ENCODE measurements at regions not wholly inside any gene's neighbourhood (a gene's known extent, or its start where the extent isn't known, plus 50 kb on each side); places are given as distances from the start of the nearest gene placed in this dataset.

- ChIA-PET CTCF (ENCODE audit: unreplicated experiment) (no interaction called here), POLR2A (no interaction called here)
- H4K20me1 ChIP-seq (ENCODE audit: insufficient read depth, low read length): no peaks in the 10 kb centered on the region
- H2AFZ ChIP-seq (ENCODE audit: low read length): no peak overlapping the region
- H3K9me2 ChIP-seq (ENCODE audit: insufficient read depth, low read length): no peaks in the 10 kb centered on the region
- H3K27ac ChIP-seq (ENCODE audit: low read depth, low read length, poor library complexity, severe bottlenecking): no peak overlapping the region
- BruUV-seq (replicated peaks): no TSS peak
- no peak for DNase-seq (ENCODE audit: low spot score)
- H3K79me2 ChIP-seq (ENCODE audit: insufficient read depth, low read depth, low read length): no peaks in the 10 kb centered on the region
- no peaks in the 10 kb centered on the region for H3K36me3 ChIP-seq (ENCODE audit: insufficient read depth, low read length)
- H3K9me3 ChIP-seq (ENCODE audit: low read length): no peaks in the 10 kb centered on the region
- no peak overlapping the region for H3K4me3 ChIP-seq (ENCODE audit: low read depth, low read length, poor library complexity, severe bottlenecking)
- no peak overlapping the region for H3K4me2 ChIP-seq (ENCODE audit: low read length)
- TF ChIP-seq CTCF (conservative IDR thresholded peaks at IDR 0.05; ENCODE audit: low read length) (no peak), EZH2phosphoT487 (IDR thresholded peaks at IDR 0.05; ENCODE audit: borderline replicate concordance, low read depth, low read length) (no peak)
- no peaks in the 10 kb centered on the region for H3K4me1 ChIP-seq (ENCODE audit: insufficient read depth, low read length, poor library complexity, severe bottlenecking)
- intact Hi-C loops (cut with micrococcal nuclease; ENCODE audit: unreplicated experiment): no loop called here
These were observed 275.8 kb upstream of the CLNK start for GRCh38 chr4:10960389-10960788.

GRCh38 chr4:10959586-10959985 lies 275.0 kb upstream of the CLNK start:
- no peak for DNase-seq (ENCODE audit: low spot score)
- no peak overlapping the region for H3K4me3 ChIP-seq (ENCODE audit: low read depth, low read length, poor library complexity, severe bottlenecking)
- no peaks in the 10 kb centered on the region for H3K9me3 ChIP-seq (ENCODE audit: low read length)
- no peaks in the 10 kb centered on the region for H3K4me1 ChIP-seq (ENCODE audit: insufficient read depth, low read length, poor library complexity, severe bottlenecking)
- CTCF ChIA-PET (ENCODE audit: unreplicated experiment): no interaction called here
- BruUV-seq (replicated peaks): no TSS peak
- no peaks in the 10 kb centered on the region for H3K36me3 ChIP-seq (ENCODE audit: insufficient read depth, low read length)
- H3K4me2 ChIP-seq (ENCODE audit: low read length): no peak overlapping the region
- no peaks in the 10 kb centered on the region for H3K9me2 ChIP-seq (ENCODE audit: insufficient read depth, low read length)
- POLR2A ChIA-PET: interaction anchor here (1.7 kb wide), 1 partner anchor 9 kb away, joined by 5 read pairs; no protein-coding TSS in a partner anchor
- no peak overlapping the region for H3K27ac ChIP-seq (ENCODE audit: low read depth, low read length, poor library complexity, severe bottlenecking)
- H3K79me2 ChIP-seq (ENCODE audit: insufficient read depth, low read depth, low read length): no peaks in the 10 kb centered on the region
- TF ChIP-seq CTCF (conservative IDR thresholded peaks at IDR 0.05; ENCODE audit: low read length) (no peak), EZH2phosphoT487 (IDR thresholded peaks at IDR 0.05; ENCODE audit: borderline replicate concordance, low read depth, low read length) (no peak)
- intact Hi-C loops (cut with micrococcal nuclease; ENCODE audit: unreplicated experiment): no loop called here
- no peaks in the 10 kb centered on the region for H4K20me1 ChIP-seq (ENCODE audit: insufficient read depth, low read length)
- H2AFZ ChIP-seq (ENCODE audit: low read length): no peak overlapping the region

- CTCF ChIA-PET (ENCODE audit: unreplicated experiment): no interaction called here
- Histone ChIP-seq H3K4me1 (ENCODE audit: insufficient read depth, low read length, poor library complexity, severe bottlenecking) (no peaks in the 10 kb centered on the region), H3K4me2 (ENCODE audit: low read length) (no peak overlapping the region), H3K9me3 (ENCODE audit: low read length) (no peaks in the 10 kb centered on the region), H3K36me3 (ENCODE audit: insufficient read depth, low read length) (no peaks in the 10 kb centered on the region), H2AFZ (ENCODE audit: low read length) (no peak overlapping the region), H3K79me2 (ENCODE audit: insufficient read depth, low read depth, low read length) (no peaks in the 10 kb centered on the region), H3K9me2 (ENCODE audit: insufficient read depth, low read length) (no peaks in the 10 kb centered on the region), H4K20me1 (ENCODE audit: insufficient read depth, low read length) (no peaks in the 10 kb centered on the region), H3K4me3 (ENCODE audit: low read depth, low read length, poor library complexity, severe bottlenecking) (no peak overlapping the region), H3K27ac (ENCODE audit: low read depth, low read length, poor library complexity, severe bottlenecking) (no peak overlapping the region)
- no peak for TF ChIP-seq CTCF (conservative IDR thresholded peaks at IDR 0.05; ENCODE audit: low read length)
- no peak for TF ChIP-seq EZH2phosphoT487 (IDR thresholded peaks at IDR 0.05; ENCODE audit: borderline replicate concordance, low read depth, low read length)
- POLR2A ChIA-PET: interaction anchor here (1.7 kb wide), 1 partner anchor 10 kb away, joined by 5 read pairs; no protein-coding TSS in a partner anchor
- intact Hi-C loops (cut with micrococcal nuclease; ENCODE audit: unreplicated experiment): no loop called here
- no peak for DNase-seq (ENCODE audit: low spot score)
- no TSS peak for BruUV-seq (replicated peaks)
These were observed 273.8 kb upstream of the CLNK start for GRCh38 chr4:10958226-10958856.
